A673 (cell line): ENCODE measurements at regions not wholly inside any gene's neighbourhood (a gene's known extent, or its start where the extent isn't known, plus 50 kb on each side); places are given as distances from the start of the nearest gene placed in this dataset.

Experiments
- EZH2 ChIP-seq: fragments of 200-600 bp; sonication (generic); IDR thresholded peaks from 2 replicates; pipeline ENCODE4 v1.6.1; 2017; ENCODE audit warnings: borderline replicate concordance, low read depth, mild to moderate bottlenecking, mixed read lengths, antibody characterized with exemption, low read length; ENCODE audit not compliant: poor library complexity, severe bottlenecking
- TF ChIP-seq, protein P1 (sequence below): fragments of 300-800, 200-600 bp; sonication (generic); conservative IDR thresholded peaks from 2 replicates; pipeline ENCODE4 v1.5.1; 2017; ENCODE audit warnings: low read depth, mild to moderate bottlenecking, antibody characterized with exemption, low read length, moderate library complexity, mixed read lengths

DNA sequence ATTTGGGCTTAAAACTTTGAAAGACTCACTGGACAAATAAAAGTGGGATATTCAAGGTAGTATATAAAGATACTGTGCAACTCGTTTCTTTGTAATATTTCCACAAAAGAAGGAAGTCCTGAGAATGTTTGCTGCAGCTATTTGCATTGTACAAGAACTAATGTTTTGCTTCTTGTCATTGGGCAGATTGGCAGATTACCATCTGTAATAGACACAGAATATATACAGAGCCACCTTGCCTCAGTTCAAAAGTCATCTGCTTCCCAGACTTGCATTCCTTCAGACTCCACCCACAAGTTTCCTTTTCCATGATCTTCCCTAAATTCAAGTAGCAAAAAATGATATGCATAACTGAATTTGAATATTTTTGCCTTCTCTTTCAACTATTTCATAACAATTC is 145.1 kb downstream of the EFNB2 start:
- TF ChIP-seq, protein P1, sequence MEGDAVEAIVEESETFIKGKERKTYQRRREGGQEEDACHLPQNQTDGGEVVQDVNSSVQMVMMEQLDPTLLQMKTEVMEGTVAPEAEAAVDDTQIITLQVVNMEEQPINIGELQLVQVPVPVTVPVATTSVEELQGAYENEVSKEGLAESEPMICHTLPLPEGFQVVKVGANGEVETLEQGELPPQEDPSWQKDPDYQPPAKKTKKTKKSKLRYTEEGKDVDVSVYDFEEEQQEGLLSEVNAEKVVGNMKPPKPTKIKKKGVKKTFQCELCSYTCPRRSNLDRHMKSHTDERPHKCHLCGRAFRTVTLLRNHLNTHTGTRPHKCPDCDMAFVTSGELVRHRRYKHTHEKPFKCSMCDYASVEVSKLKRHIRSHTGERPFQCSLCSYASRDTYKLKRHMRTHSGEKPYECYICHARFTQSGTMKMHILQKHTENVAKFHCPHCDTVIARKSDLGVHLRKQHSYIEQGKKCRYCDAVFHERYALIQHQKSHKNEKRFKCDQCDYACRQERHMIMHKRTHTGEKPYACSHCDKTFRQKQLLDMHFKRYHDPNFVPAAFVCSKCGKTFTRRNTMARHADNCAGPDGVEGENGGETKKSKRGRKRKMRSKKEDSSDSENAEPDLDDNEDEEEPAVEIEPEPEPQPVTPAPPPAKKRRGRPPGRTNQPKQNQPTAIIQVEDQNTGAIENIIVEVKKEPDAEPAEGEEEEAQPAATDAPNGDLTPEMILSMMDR: no peak
- no peak for TF ChIP-seq EZH2
